ENCODE measurements at regions not wholly inside any gene's neighbourhood (a gene's known extent, or its start where the extent isn't known, plus 50 kb on each side); places are given as distances from the start of the nearest gene placed in this dataset.

- ATAC-seq: no peak
- TF ChIP-seq ESRRG (CRISPR knock-in tag; IDR thresholded peaks at IDR 0.05): no peak
These were observed 496.7 kb downstream of the SLC6A15 start for GRCh38 chr12:84415946-84416345.

- ATAC-seq: peak; percentile 51
- no peak for TF ChIP-seq CSDC2 (CRISPR knock-in tag; IDR thresholded peaks at IDR 0.05)
- no peak for TF ChIP-seq ZFP30 (CRISPR knock-in tag; IDR thresholded peaks at IDR 0.05)
- no peak for TF ChIP-seq RARB (CRISPR knock-in tag; IDR thresholded peaks at IDR 0.05)
- TF ChIP-seq CSRNP3 (CRISPR knock-in tag; IDR thresholded peaks at IDR 0.05): no peak
- TF ChIP-seq ZNF70 (CRISPR knock-in tag; IDR thresholded peaks at IDR 0.05): no peak
- TF ChIP-seq TOX (CRISPR knock-in tag; IDR thresholded peaks at IDR 0.05; ENCODE audit: borderline replicate concordance): no peak
These were observed 498.9 kb downstream of the SLC6A15 start for GRCh38 chr12:84413656-84414055.

- TF ChIP-seq OSR1 (CRISPR knock-in tag; IDR thresholded peaks at IDR 0.05) (no peak), PATZ1 (CRISPR knock-in tag; IDR thresholded peaks at IDR 0.05; ENCODE audit: borderline replicate concordance) (no peak), CSDC2 (CRISPR knock-in tag; IDR thresholded peaks at IDR 0.05) (no peak), ZNF8 (CRISPR knock-in tag; IDR thresholded peaks at IDR 0.05) (no peak), ZC3H10 (CRISPR knock-in tag; IDR thresholded peaks at IDR 0.05) (no peak), ZFP3 (CRISPR knock-in tag; IDR thresholded peaks at IDR 0.05) (no peak), SNAI2 (CRISPR knock-in tag; IDR thresholded peaks at IDR 0.05) (no peak), BACH2 (CRISPR knock-in tag; IDR thresholded peaks at IDR 0.05; ENCODE audit: borderline replicate concordance) (no peak), PPARA (CRISPR knock-in tag; IDR thresholded peaks at IDR 0.05; ENCODE audit: borderline replicate concordance) (no peak), ZFP30 (CRISPR knock-in tag; IDR thresholded peaks at IDR 0.05) (no peak), CREB5 (CRISPR knock-in tag; IDR thresholded peaks at IDR 0.05; ENCODE audit: low read depth) (no peak), RARB (CRISPR knock-in tag; IDR thresholded peaks at IDR 0.05) (no peak), TCF4 (CRISPR knock-in tag; IDR thresholded peaks at IDR 0.05; ENCODE audit: borderline replicate concordance) (no peak), TSHZ2 (CRISPR knock-in tag; IDR thresholded peaks at IDR 0.05) (no peak), POU6F1 (CRISPR knock-in tag; IDR thresholded peaks at IDR 0.05; ENCODE audit: borderline replicate concordance, low read depth) (no peak), ZNF70 (CRISPR knock-in tag; IDR thresholded peaks at IDR 0.05) (no peak), GLIS3 (CRISPR knock-in tag; IDR thresholded peaks at IDR 0.05) (no peak)
- ATAC-seq: no peak
These were observed 500.4 kb downstream of the SLC6A15 start for GRCh38 chr12:84412226-84412625.

- ATAC-seq: peak; percentile 53; the same call in 1 of the 3 replicates
- no peak for TF ChIP-seq OSR1 (CRISPR knock-in tag; IDR thresholded peaks at IDR 0.05)
- no peak for TF ChIP-seq TCF4 (CRISPR knock-in tag; IDR thresholded peaks at IDR 0.05; ENCODE audit: borderline replicate concordance)
- no peak for TF ChIP-seq ZFP30 (CRISPR knock-in tag; IDR thresholded peaks at IDR 0.05)
- TF ChIP-seq BACH2 (CRISPR knock-in tag; IDR thresholded peaks at IDR 0.05; ENCODE audit: borderline replicate concordance): no peak
- no peak for TF ChIP-seq GLIS3 (CRISPR knock-in tag; IDR thresholded peaks at IDR 0.05)
These were observed 501.6 kb downstream of the SLC6A15 start for GRCh38 chr12:84411031-84411430.

Data from SK-N-SH treated with all-trans-retinoic acid at 6 μM for 48 hours (cell line).